ENCODE measurements at regions not wholly inside any gene's neighbourhood (a gene's known extent, or its start where the extent isn't known, plus 50 kb on each side); places are given as distances from the start of the nearest gene placed in this dataset.

DNA sequence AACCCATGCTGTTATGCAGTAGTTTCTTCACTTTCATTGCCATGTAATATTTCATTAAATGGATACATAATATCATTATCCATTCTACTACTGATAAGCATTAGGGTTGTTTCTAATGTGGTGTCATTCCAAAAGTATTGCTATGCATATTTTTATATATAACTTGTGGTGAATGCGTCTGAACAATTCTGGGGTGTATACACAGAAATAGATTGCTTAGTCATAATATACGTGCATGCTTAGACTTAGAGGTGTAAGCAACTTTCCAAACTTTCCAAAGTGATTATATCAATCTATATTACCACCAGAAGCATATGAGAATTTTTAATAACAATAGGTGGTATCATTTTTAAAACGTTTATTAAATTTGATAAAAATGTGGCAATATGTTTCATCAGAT, 540.9 kb downstream of the DSC3 start (continued):
- TF ChIP-seq, protein P1, sequence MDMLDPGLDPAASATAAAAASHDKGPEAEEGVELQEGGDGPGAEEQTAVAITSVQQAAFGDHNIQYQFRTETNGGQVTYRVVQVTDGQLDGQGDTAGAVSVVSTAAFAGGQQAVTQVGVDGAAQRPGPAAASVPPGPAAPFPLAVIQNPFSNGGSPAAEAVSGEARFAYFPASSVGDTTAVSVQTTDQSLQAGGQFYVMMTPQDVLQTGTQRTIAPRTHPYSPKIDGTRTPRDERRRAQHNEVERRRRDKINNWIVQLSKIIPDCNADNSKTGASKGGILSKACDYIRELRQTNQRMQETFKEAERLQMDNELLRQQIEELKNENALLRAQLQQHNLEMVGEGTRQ (IDR thresholded peaks at IDR 0.05; ENCODE audit: low read length): no peak
- TF ChIP-seq TAF1 (IDR thresholded peaks at IDR 0.05; ENCODE audit: low read depth, low read length) (no peak), CEBPB (IDR thresholded peaks at IDR 0.05; ENCODE audit: low read depth, low read length) (no peak), HDAC6 (IDR thresholded peaks at IDR 0.05; ENCODE audit: low read depth, low read length) (no peak), RXRA (IDR thresholded peaks at IDR 0.05; ENCODE audit: insufficient read depth, low read depth, low read length) (no peak), EP300 (IDR thresholded peaks at IDR 0.05; ENCODE audit: borderline replicate concordance in 1 of 2, low read depth in 2 of 2, low read length in 2 of 2) (no peak), TEAD4 (IDR thresholded peaks at IDR 0.05; ENCODE audit: low read depth, low read length) (no peak)
